ENCODE measurements at regions not wholly inside any gene's neighbourhood (a gene's known extent, or its start where the extent isn't known, plus 50 kb on each side); places are given as distances from the start of the nearest gene placed in this dataset.

DNA sequence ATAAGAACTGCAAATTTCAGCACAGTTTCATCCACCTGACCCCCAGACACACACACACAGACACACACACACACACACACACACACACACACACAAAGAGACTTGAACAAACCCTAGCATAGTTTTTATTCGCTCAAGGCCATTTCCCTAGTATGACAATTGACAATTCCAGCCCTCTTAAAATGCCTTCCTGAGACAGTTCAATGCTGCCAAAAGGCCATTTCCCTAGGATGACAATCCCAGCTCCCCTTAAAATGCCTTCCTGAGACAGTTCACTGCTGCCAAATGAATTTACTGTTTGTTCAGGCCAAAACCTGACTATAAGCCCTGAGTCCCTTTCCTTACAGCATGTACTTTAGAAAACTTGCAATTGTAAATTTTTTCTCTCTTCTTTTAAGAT is 259.5 kb upstream of the SLC7A11 start:
- Histone ChIP-seq H3K27me3 (ENCODE audit: insufficient read depth, low read length) (no peaks in the 10 kb centered on the region), H3K4me3 (ENCODE audit: insufficient read depth, low read length) (no peak overlapping the region), H3K4me1 (ENCODE audit: insufficient read depth, low read length) (no peaks in the 10 kb centered on the region), H3K9me3 (ENCODE audit: low read depth, low read length) (no peaks in the 10 kb centered on the region), H2AFZ (ENCODE audit: low read length) (no peak overlapping the region), H3K36me3 (ENCODE audit: insufficient read depth, low read length) (no peaks in the 10 kb centered on the region), H3K27ac (ENCODE audit: low read depth, low read length) (no peak overlapping the region), H4K20me1 (ENCODE audit: insufficient read depth, low read length) (no peaks in the 10 kb centered on the region), H3K79me2 (ENCODE audit: insufficient read depth, low read length) (no peaks in the 10 kb centered on the region), H3K4me2 (ENCODE audit: insufficient read depth, low read length) (no peak overlapping the region)
- no peak for DNase-seq (ENCODE audit: insufficient read length, low spot score, missing footprints)
- TF ChIP-seq, protein P1, sequence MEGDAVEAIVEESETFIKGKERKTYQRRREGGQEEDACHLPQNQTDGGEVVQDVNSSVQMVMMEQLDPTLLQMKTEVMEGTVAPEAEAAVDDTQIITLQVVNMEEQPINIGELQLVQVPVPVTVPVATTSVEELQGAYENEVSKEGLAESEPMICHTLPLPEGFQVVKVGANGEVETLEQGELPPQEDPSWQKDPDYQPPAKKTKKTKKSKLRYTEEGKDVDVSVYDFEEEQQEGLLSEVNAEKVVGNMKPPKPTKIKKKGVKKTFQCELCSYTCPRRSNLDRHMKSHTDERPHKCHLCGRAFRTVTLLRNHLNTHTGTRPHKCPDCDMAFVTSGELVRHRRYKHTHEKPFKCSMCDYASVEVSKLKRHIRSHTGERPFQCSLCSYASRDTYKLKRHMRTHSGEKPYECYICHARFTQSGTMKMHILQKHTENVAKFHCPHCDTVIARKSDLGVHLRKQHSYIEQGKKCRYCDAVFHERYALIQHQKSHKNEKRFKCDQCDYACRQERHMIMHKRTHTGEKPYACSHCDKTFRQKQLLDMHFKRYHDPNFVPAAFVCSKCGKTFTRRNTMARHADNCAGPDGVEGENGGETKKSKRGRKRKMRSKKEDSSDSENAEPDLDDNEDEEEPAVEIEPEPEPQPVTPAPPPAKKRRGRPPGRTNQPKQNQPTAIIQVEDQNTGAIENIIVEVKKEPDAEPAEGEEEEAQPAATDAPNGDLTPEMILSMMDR (IDR thresholded peaks at IDR 0.05; ENCODE audit: extremely low read depth, low read depth, low read length) = no peak

DNA sequence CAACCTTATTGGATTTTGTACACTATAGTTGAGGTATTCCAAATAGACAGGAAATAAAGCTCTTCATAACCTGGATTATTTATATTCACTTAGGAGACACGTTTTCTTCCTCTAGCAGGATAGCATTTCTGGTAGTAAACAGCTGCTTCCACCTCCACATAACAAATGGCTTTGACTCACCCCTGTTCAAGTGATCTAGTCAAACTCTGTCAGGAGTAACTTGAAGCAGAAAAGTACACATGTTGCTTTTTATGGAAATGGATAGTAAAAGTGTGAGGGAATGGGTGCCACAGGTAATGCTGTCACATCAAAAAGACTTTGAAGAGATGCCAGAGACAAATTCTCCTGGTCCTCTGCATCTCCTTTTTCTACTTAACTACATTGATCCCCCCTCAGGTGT is 258.7 kb upstream of the SLC7A11 start:
- TF ChIP-seq, protein P1 (IDR thresholded peaks at IDR 0.05; ENCODE audit: extremely low read depth, low read depth, low read length) = no peak
- no peaks in the 10 kb centered on the region for H3K4me1 ChIP-seq (ENCODE audit: insufficient read depth, low read length)
- DNase-seq (ENCODE audit: insufficient read length, low spot score, missing footprints) = peak; percentile 55
- no peak overlapping the region for H2AFZ ChIP-seq (ENCODE audit: low read length)
- no peaks in the 10 kb centered on the region for H3K9me3 ChIP-seq (ENCODE audit: low read depth, low read length)
- no peak overlapping the region for H3K27ac ChIP-seq (ENCODE audit: low read depth, low read length)
- H3K79me2 ChIP-seq (ENCODE audit: insufficient read depth, low read length) = no peaks in the 10 kb centered on the region
- no peaks in the 10 kb centered on the region for H4K20me1 ChIP-seq (ENCODE audit: insufficient read depth, low read length)
- no peak overlapping the region for H3K4me2 ChIP-seq (ENCODE audit: insufficient read depth, low read length)
- no peaks in the 10 kb centered on the region for H3K36me3 ChIP-seq (ENCODE audit: insufficient read depth, low read length)
- H3K4me3 ChIP-seq (ENCODE audit: insufficient read depth, low read length) = no peak overlapping the region
- no peaks in the 10 kb centered on the region for H3K27me3 ChIP-seq (ENCODE audit: insufficient read depth, low read length)

DNA sequence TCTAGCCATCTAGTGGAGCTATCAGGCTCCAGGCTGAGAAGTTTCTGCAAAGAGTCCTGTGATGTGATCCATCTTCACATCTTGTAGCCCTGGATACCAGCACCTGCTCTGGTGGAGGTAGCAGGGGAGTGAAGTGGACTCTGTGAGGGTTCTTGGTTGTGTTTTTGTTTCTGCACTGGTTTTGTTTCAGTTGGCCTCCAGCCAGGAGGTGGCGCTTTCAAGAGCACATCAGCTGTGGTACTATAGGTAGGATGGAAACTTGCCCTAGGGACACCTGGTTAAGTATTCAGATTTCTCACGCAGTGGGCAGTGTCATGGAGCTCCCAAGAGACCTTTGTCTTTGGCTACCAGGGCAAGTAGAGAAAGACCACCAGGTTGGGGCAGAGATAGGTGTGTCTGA is 257.5 kb upstream of the SLC7A11 start:
- Histone ChIP-seq H2AFZ (ENCODE audit: low read length) (no peak overlapping the region), H3K27me3 (ENCODE audit: insufficient read depth, low read length) (no peaks in the 10 kb centered on the region), H3K79me2 (ENCODE audit: insufficient read depth, low read length) (no peaks in the 10 kb centered on the region), H4K20me1 (ENCODE audit: insufficient read depth, low read length) (no peaks in the 10 kb centered on the region), H3K4me3 (ENCODE audit: insufficient read depth, low read length) (no peak overlapping the region), H3K36me3 (ENCODE audit: insufficient read depth, low read length) (no peaks in the 10 kb centered on the region), H3K9me3 (ENCODE audit: low read depth, low read length) (no peaks in the 10 kb centered on the region), H3K4me2 (ENCODE audit: insufficient read depth, low read length) (no peak overlapping the region), H3K4me1 (ENCODE audit: insufficient read depth, low read length) (no peaks in the 10 kb centered on the region), H3K27ac (ENCODE audit: low read depth, low read length) (no peak overlapping the region)
- TF ChIP-seq, protein P1 (IDR thresholded peaks at IDR 0.05; ENCODE audit: extremely low read depth, low read depth, low read length) = no peak
- DNase-seq (ENCODE audit: insufficient read length, low spot score, missing footprints) = no peak

DNA sequence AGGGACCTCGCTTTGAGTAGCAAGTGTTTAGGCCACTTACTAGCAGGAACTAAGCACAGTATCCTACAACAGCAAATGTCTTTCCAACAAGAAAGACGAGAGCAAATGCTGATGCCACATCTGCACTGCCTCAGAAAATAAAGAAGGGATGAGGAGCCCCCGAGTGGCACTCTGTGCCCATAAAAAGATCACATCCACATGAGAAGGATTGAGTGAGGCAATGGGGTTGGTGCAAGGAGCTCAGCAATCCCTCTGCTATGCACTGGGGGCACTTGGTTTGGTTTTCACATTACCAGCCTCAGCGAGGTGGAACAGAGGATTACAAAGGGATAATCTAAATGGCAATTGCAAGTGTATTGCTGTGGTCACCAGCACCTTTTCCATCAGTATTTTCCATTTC is 252.8 kb upstream of the SLC7A11 start:
- no peak for DNase-seq (ENCODE audit: insufficient read length, low spot score, missing footprints)

More for the DNA sequence above, 252.8 kb upstream of the SLC7A11 start:
- Histone ChIP-seq H2AFZ (ENCODE audit: low read length) (peak overlapping the region; percentile 26), H3K4me3 (ENCODE audit: insufficient read depth, low read length) (no peak overlapping the region), H4K20me1 (ENCODE audit: insufficient read depth, low read length) (no peaks in the 10 kb centered on the region), H3K9me3 (ENCODE audit: low read depth, low read length) (no peaks in the 10 kb centered on the region), H3K27ac (ENCODE audit: low read depth, low read length) (no peak overlapping the region), H3K79me2 (ENCODE audit: insufficient read depth, low read length) (no peaks in the 10 kb centered on the region), H3K36me3 (ENCODE audit: insufficient read depth, low read length) (no peaks in the 10 kb centered on the region), H3K4me1 (ENCODE audit: insufficient read depth, low read length) (no peaks in the 10 kb centered on the region), H3K4me2 (ENCODE audit: insufficient read depth, low read length) (no peak overlapping the region), H3K27me3 (ENCODE audit: insufficient read depth, low read length) (no peaks in the 10 kb centered on the region)
- TF ChIP-seq, protein P1 (IDR thresholded peaks at IDR 0.05; ENCODE audit: extremely low read depth, low read depth, low read length) = peak; percentile 39
